ENCODE measurements at regions not wholly inside any gene's neighbourhood (a gene's known extent, or its start where the extent isn't known, plus 50 kb on each side); places are given as distances from the start of the nearest gene placed in this dataset.

GRCh38 chr12:22746720-22747119 is 121.7 kb downstream of the ETNK1 start:
- Histone ChIP-seq H3K79me1 (ENCODE audit: low read depth in 1 of 2, low read length in 2 of 2) (no peaks in the 10 kb centered on the region), H2AK5ac (ENCODE audit: low read depth, low read length) (no peak overlapping the region), H3K4me1 (ENCODE audit: control insufficient read depth, insufficient read depth, low read length) (no peaks in the 10 kb centered on the region), H3K14ac (replicated peaks; ENCODE audit: low read depth, low read length) (no peak overlapping the region), H2AK9ac (replicated peaks; ENCODE audit: low read depth, low read length, poor library complexity) (no peak overlapping the region), H4K5ac (ENCODE audit: low read depth, low read length) (no peak overlapping the region), H2AFZ (replicated peaks; ENCODE audit: low read length, poor library complexity) (no peak overlapping the region), H2BK15ac (ENCODE audit: low read depth, low read length) (no peak overlapping the region), H4K91ac (ENCODE audit: insufficient read depth, low read depth, low read length) (no peak overlapping the region), H3K27ac (ENCODE audit: insufficient read depth, low read length) (no peak overlapping the region), H3K4me3 (ENCODE audit: insufficient read depth, low read depth, low read length) (no peak overlapping the region), H4K20me1 (ENCODE audit: insufficient read depth, low read length) (no peaks in the 10 kb centered on the region), H3K18ac (ENCODE audit: low read depth, low read length) (no peak overlapping the region), H3K4ac (ENCODE audit: low read depth, low read length) (no peak overlapping the region), H3K23ac (ENCODE audit: low read depth, low read length) (no peak overlapping the region), H3K27me3 (ENCODE audit: control insufficient read depth, insufficient read depth, low read length) (no peaks in the 10 kb centered on the region), H2BK5ac (ENCODE audit: low read depth, low read length, poor library complexity, severe bottlenecking) (no peak overlapping the region), H4K8ac (ENCODE audit: low read depth in 2 of 2, low read length in 2 of 2) (no peak overlapping the region), H3K9me1 (ENCODE audit: insufficient read depth, low read length) (no peaks in the 10 kb centered on the region), H3K9ac (ENCODE audit: low read depth, low read length) (no peak overlapping the region), H3K9me3 (ENCODE audit: control insufficient read depth, insufficient read depth, low read length) (no peaks in the 10 kb centered on the region), H3K36me3 (ENCODE audit: control insufficient read depth, insufficient read depth, low read length) (no peaks in the 10 kb centered on the region), H2BK20ac (ENCODE audit: low read depth, low read length) (no peak overlapping the region), H2BK120ac (ENCODE audit: low read depth, low read length) (no peak overlapping the region), H3K4me2 (ENCODE audit: low read depth, low read length) (no peak overlapping the region), H3K56ac (ENCODE audit: extremely low read depth, insufficient read depth, low read length) (no peak overlapping the region)
- dilution Hi-C loops (cut with HindIII; ENCODE audit: low sequenced_read_pairs, unreplicated experiment) (no loop called here), in situ Hi-C loops (cut with MboI; ENCODE audit: low sequenced_read_pairs) (no loop called here), intact Hi-C loops (cut with micrococcal nuclease) (no loop called here)
- ChIA-PET CTCF (interaction anchor here (0.6 kb wide), 1 partner anchor 28 kb away, joined by 4 read pairs; no protein-coding TSS in a partner anchor), POLR2A (ENCODE audit: unreplicated experiment) (no interaction called here)
- WGBS, 2 experiments (ENCODE audit: extremely low coverage in 2 of 2, insufficient read length in 1 of 2), result no CpG with 5 or more reads among the region's 3 CpGs
- no peak for TF ChIP-seq RFX5 (IDR thresholded peaks at IDR 0.05; ENCODE audit: low read depth, low read length)
- no peak for TF ChIP-seq USF2 (IDR thresholded peaks at IDR 0.05; ENCODE audit: low read depth, low read length)
- no peak for TF ChIP-seq MAZ (IDR thresholded peaks at IDR 0.05; ENCODE audit: borderline replicate concordance, low read depth, low read length)
- TF ChIP-seq RCOR1 (IDR thresholded peaks at IDR 0.05; ENCODE audit: insufficient replicate concordance, low read length), result no peak
- no peak for TF ChIP-seq POLR2A (IDR thresholded peaks at IDR 0.05; ENCODE audit: low read depth, low read length)
- TF ChIP-seq MXI1 (IDR thresholded peaks at IDR 0.05; ENCODE audit: borderline replicate concordance, low read depth, low read length), result no peak
- no peak for TF ChIP-seq CEBPB (IDR thresholded peaks at IDR 0.05; ENCODE audit: low read depth, low read length)
- TF ChIP-seq BHLHE40 (IDR thresholded peaks at IDR 0.05; ENCODE audit: low read depth, low read length), result no peak
- TF ChIP-seq CHD1 (IDR thresholded peaks at IDR 0.05; ENCODE audit: low read depth, low read length), result no peak
- no peak for TF ChIP-seq FOS (IDR thresholded peaks at IDR 0.05; ENCODE audit: low read depth, low read length)
- TF ChIP-seq ELK1 (IDR thresholded peaks at IDR 0.05; ENCODE audit: borderline replicate concordance, low read depth, low read length), result no peak
- no peak for ATAC-seq (ENCODE audit: low read depth)
- no peak for DNase-seq
- no TSS peak for BruUV-seq (replicated peaks)
